H1 (cell line): ENCODE measurements at regions not wholly inside any gene's neighbourhood (a gene's known extent, or its start where the extent isn't known, plus 50 kb on each side); places are given as distances from the start of the nearest gene placed in this dataset.

ENCODE experiments used
- CTCF ChIA-PET: fragments of 300-600 bp; sonication (Branson Sonifier 250); formaldehyde crosslinking; loops from one replicate; lab custom pipeline; 2021; ENCODE audit not compliant: partially characterized antibody; lab: Charles Lee
- POLR2A ChIA-PET: fragments of 300-600 bp; sonication (Branson Sonifier 250); formaldehyde crosslinking; loops from one replicate; lab custom pipeline; 2021; ENCODE audit warnings: inconsistent platforms; ENCODE audit not compliant: partially characterized antibody; lab: Charles Lee
- DNase-seq, 2 experiments: peaks; one replicate each; pipeline versions ENCODE4 v3.0.0 to v3.0.0-alpha.2; 2010 to 2022; ENCODE audit warnings: low spot score in 2 of 2, low read depth in 1 of 2, mixed read lengths in 1 of 2
- FAIRE-seq: peaks from 2 replicates; lab custom pipeline; 2011; peaks lifted over from hg19 to GRCh38; lab: Jason Lieb, UNC
- H2AFZ ChIP-seq: 2 replicates; pipeline ENCODE4 v1.8.1; 2012; ENCODE audit warnings: low read length, inconsistent platforms
- H2AK5ac ChIP-seq: 2 replicates; pipeline ENCODE4 v1.6.1; 2013; ENCODE audit warnings: low read depth, low read length
- H2BK120ac ChIP-seq: replicated peaks from 2 replicates; pipeline ENCODE3; 2013; ENCODE audit warnings: low read depth, low read length, inconsistent platforms
- H2BK12ac ChIP-seq: 2 replicates; pipeline ENCODE4 v1.6.1; 2013; ENCODE audit warnings: low read depth, low read length
- H2BK15ac ChIP-seq: 2 replicates; pipeline ENCODE4 v1.6.1; 2013; ENCODE audit warnings: low read length
- H2BK20ac ChIP-seq: 2 replicates; pipeline ENCODE4 v1.6.1; 2013; ENCODE audit warnings: low read length
- H2BK5ac ChIP-seq: 2 replicates; pipeline ENCODE4 v1.6.1; 2013; ENCODE audit warnings: low read depth, low read length
- H3K14ac ChIP-seq: 2 replicates; pipeline ENCODE4 v1.6.1; 2013; ENCODE audit warnings: inconsistent platforms; ENCODE audit not compliant: insufficient read length
- H3K18ac ChIP-seq: 2 replicates; pipeline ENCODE4 v1.6.1; 2013; ENCODE audit warnings: low read length; ENCODE audit errors: extremely low read depth
- H3K23ac ChIP-seq: 2 replicates; pipeline ENCODE4 v1.6.1; 2013; ENCODE audit warnings: inconsistent platforms; ENCODE audit not compliant: insufficient read length
- H3K23me2 ChIP-seq: 2 replicates; pipeline ENCODE4 v1.6.1; 2013; ENCODE audit warnings: low read depth, low read length
- H3K27ac ChIP-seq: 2 replicates; pipeline ENCODE4 v1.6.1; 2011; ENCODE audit warnings: low read depth, low read length, inconsistent platforms
- H3K27me3 ChIP-seq, 4 experiments: replicated peaks in 1 of 4; 1 replicate in 1 of 4; 2 replicates in 3 of 4; pipeline versions ENCODE4 v1.6.1 to v1.8.1; 2011 to 2013; ENCODE audit warnings: low read length in 3 of 4, mild to moderate bottlenecking in 3 of 4, inconsistent platforms in 2 of 4, mixed read lengths in 2 of 4, moderate library complexity in 1 of 4; ENCODE audit not compliant: control insufficient read depth in 3 of 4, insufficient read depth in 3 of 4; ENCODE audit errors: extremely low read depth in 1 of 4
- H3K36me3 ChIP-seq, 4 experiments: 2 replicates each; pipeline versions ENCODE4 v1.6.1 to v1.8.1; 2011 to 2013; ENCODE audit warnings: mild to moderate bottlenecking in 4 of 4, low read length in 3 of 4, moderate library complexity in 2 of 4, control low read depth in 1 of 4, inconsistent platforms in 1 of 4; ENCODE audit not compliant: insufficient read depth in 4 of 4, control insufficient read depth in 2 of 4
- H3K4ac ChIP-seq: replicated peaks from 2 replicates; pipeline ENCODE3; 2013; ENCODE audit warnings: low read length, low read depth, mixed read lengths, inconsistent platforms; ENCODE audit not compliant: insufficient read length
- H3K4me1 ChIP-seq, 4 experiments: replicated peaks in 1 of 4; 1 replicate in 1 of 4; 2 replicates in 3 of 4; pipeline versions ENCODE4 v1.6.1 to v1.8.1; 2011 to 2013; ENCODE audit warnings: low read length in 3 of 4, inconsistent platforms in 2 of 4, mixed read lengths in 1 of 4; ENCODE audit not compliant: insufficient read depth in 4 of 4, control insufficient read depth in 3 of 4
- H3K4me2 ChIP-seq, 2 experiments: 2 replicates each; pipeline versions ENCODE4 v1.6.1 to v1.8.1; 2011 to 2013; ENCODE audit warnings: low read depth in 2 of 2, low read length in 2 of 2, control low read depth in 1 of 2, inconsistent platforms in 1 of 2, mild to moderate bottlenecking in 1 of 2; ENCODE audit not compliant: insufficient read depth in 1 of 2
- H3K4me3 ChIP-seq, 4 experiments: fragments of 200-600, 300-600 bp in 1 of 4; sonication (generic), shearing (Covaris generic), sonication (Bioruptor Twin) in 1 of 4; 2 replicates each; pipeline versions ENCODE4 v1.5.1 to v1.8.1; 2011 to 2016; ENCODE audit warnings: low read length in 4 of 4, low read depth in 3 of 4, control low read depth in 2 of 4, inconsistent platforms in 2 of 4, mild to moderate bottlenecking in 2 of 4, mixed read lengths in 1 of 4, moderate library complexity in 1 of 4; ENCODE audit not compliant: insufficient read depth in 2 of 4; ENCODE audit errors: extremely low read depth in 1 of 4
- H3K56ac ChIP-seq: replicated peaks from 2 replicates; pipeline ENCODE3; 2013; ENCODE audit warnings: low read depth, mild to moderate bottlenecking, mixed read lengths, low read length, inconsistent platforms; ENCODE audit not compliant: insufficient read length
- H3K79me1 ChIP-seq: 2 replicates; pipeline ENCODE4 v1.6.1; 2013; ENCODE audit warnings: low read depth, low read length, control low read depth
- H3K79me2 ChIP-seq, 2 experiments: 2 replicates each; pipeline versions ENCODE4 v1.6.1 to v1.8.1; 2012 to 2013; ENCODE audit warnings: low read length in 2 of 2, mild to moderate bottlenecking in 2 of 2, inconsistent platforms in 1 of 2; ENCODE audit not compliant: insufficient read depth in 2 of 2, control insufficient read depth in 1 of 2
- H3K9ac ChIP-seq, 4 experiments: replicated peaks in 1 of 4; 1 replicate in 1 of 4; 2 replicates in 3 of 4; pipeline versions ENCODE4 v1.6.1 to v1.8.1; 2011 to 2013; ENCODE audit warnings: low read depth in 3 of 4, low read length in 3 of 4, control low read depth in 2 of 4, mild to moderate bottlenecking in 2 of 4, moderate library complexity in 2 of 4, inconsistent platforms in 1 of 4; ENCODE audit errors: extremely low read depth in 1 of 4
- H3K9me3 ChIP-seq, 2 experiments: 2 replicates each; pipeline versions ENCODE4 v1.6.1 to v1.8.1; 2012 to 2013; ENCODE audit warnings: mild to moderate bottlenecking in 2 of 2, moderate library complexity in 2 of 2, control low read depth in 1 of 2, inconsistent platforms in 1 of 2, low read depth in 1 of 2, low read length in 1 of 2, mixed read lengths in 1 of 2; ENCODE audit not compliant: insufficient read depth in 2 of 2
- H4K20me1 ChIP-seq, 2 experiments: replicated peaks in 1 of 2; 2 replicates each; pipeline versions ENCODE3 to v1.8.1; 2011 to 2013; ENCODE audit warnings: inconsistent platforms in 2 of 2, low read length in 2 of 2, mild to moderate bottlenecking in 1 of 2; ENCODE audit not compliant: insufficient read depth in 2 of 2, control insufficient read depth in 1 of 2
- H4K5ac ChIP-seq: 2 replicates; pipeline ENCODE4 v1.6.1; 2013; ENCODE audit warnings: low read length, low read depth, mixed read lengths, inconsistent platforms; ENCODE audit not compliant: insufficient read length
- H4K8ac ChIP-seq: 2 replicates; pipeline ENCODE4 v1.8.0; 2013; ENCODE audit warnings: mild to moderate bottlenecking, moderate library complexity, low read length, inconsistent platforms; ENCODE audit not compliant: insufficient read depth; ENCODE audit errors: extremely low read depth
- H4K91ac ChIP-seq: replicated peaks from 2 replicates; pipeline ENCODE3; 2013; ENCODE audit warnings: low read length, mixed read lengths, inconsistent platforms; ENCODE audit not compliant: insufficient read length
- EZH2 ChIP-seq: fragments of 200-600 bp; sonication (generic); IDR thresholded peaks from 2 replicates; pipeline ENCODE4 v1.7.1; 2012; ENCODE audit warnings: low read depth, mild to moderate bottlenecking, moderate library complexity, low read length, inconsistent platforms; ENCODE audit not compliant: severe bottlenecking
- HDAC2 ChIP-seq, 2 experiments: fragments of 300-600 bp in 1 of 2; sonication (generic) in 1 of 2; IDR thresholded peaks; 2 replicates each; pipeline ENCODE4 v1.6.1; 2011 to 2012; ENCODE audit warnings: low read depth in 2 of 2, low read length in 2 of 2, mild to moderate bottlenecking in 2 of 2, moderate library complexity in 2 of 2, borderline replicate concordance in 1 of 2, inconsistent platforms in 1 of 2
- JUN ChIP-seq: IDR thresholded peaks from 2 replicates; pipeline ENCODE4 v1.6.1; 2011; ENCODE audit warnings: low read depth, mild to moderate bottlenecking, improper control_type of control experiment, low read length
- PHF8 ChIP-seq: fragments of 200-600 bp; sonication (generic); conservative IDR thresholded peaks from 2 replicates; pipeline ENCODE4 v1.7.1; 2012; ENCODE audit warnings: low read depth, mild to moderate bottlenecking, inconsistent platforms, low read length, moderate library complexity
- POLR2AphosphoS5 ChIP-seq: IDR thresholded peaks from 2 replicates; pipeline ENCODE4 v1.6.1; 2011; ENCODE audit warnings: low read depth, low read length
- RBBP5 ChIP-seq: IDR thresholded peaks from 2 replicates; pipeline ENCODE4 v1.7.1; 2012; ENCODE audit warnings: low read depth, mild to moderate bottlenecking, inconsistent platforms, low read length, moderate library complexity, borderline replicate concordance
- SP1 ChIP-seq: IDR thresholded peaks from 2 replicates; pipeline ENCODE4 v1.6.1; 2011; ENCODE audit warnings: low read depth, low read length
- TAF1 ChIP-seq: IDR thresholded peaks from 2 replicates; pipeline ENCODE4 v1.6.1; 2011; ENCODE audit warnings: mild to moderate bottlenecking, low read depth, low read length
- TCF12 ChIP-seq: IDR thresholded peaks from 2 replicates; pipeline ENCODE4 v1.6.1; 2011; ENCODE audit warnings: low read depth, mild to moderate bottlenecking, low read length
- YY1 ChIP-seq: IDR thresholded peaks from 2 replicates; pipeline ENCODE4 v1.6.1; 2011; ENCODE audit warnings: low read depth, mild to moderate bottlenecking, low read length
- WGBS, 2 experiments: shearing (Covaris generic) in 1 of 2; methylation state at CpG; one replicate each; pipeline versions ENCODE4 v1.1.6 to v1.1.7; 2013 to 2015; ENCODE audit warnings: low lambda C conversion rate in 2 of 2, mixed read lengths in 2 of 2, inconsistent platforms in 1 of 2, low coverage in 1 of 2, missing lambda C conversion rate in 1 of 2; ENCODE audit not compliant: insufficient replicate concordance in 2 of 2, insufficient coverage in 1 of 2, insufficient read length in 1 of 2; ENCODE audit errors: extremely low coverage in 1 of 2, missing lambda C conversion rate in 1 of 2; 5-methylcytosine and 5-hydroxymethylcytosine counted together
- TF ChIP-seq, protein P1 (sequence below): IDR thresholded peaks from 2 replicates; pipeline ENCODE4 v1.6.1; 2011; ENCODE audit warnings: low read length, improper control_type of control experiment
- TF ChIP-seq, protein P2 (sequence below): IDR thresholded peaks from 2 replicates; pipeline ENCODE4 v1.6.1; 2012; ENCODE audit warnings: inconsistent platforms

DNA sequence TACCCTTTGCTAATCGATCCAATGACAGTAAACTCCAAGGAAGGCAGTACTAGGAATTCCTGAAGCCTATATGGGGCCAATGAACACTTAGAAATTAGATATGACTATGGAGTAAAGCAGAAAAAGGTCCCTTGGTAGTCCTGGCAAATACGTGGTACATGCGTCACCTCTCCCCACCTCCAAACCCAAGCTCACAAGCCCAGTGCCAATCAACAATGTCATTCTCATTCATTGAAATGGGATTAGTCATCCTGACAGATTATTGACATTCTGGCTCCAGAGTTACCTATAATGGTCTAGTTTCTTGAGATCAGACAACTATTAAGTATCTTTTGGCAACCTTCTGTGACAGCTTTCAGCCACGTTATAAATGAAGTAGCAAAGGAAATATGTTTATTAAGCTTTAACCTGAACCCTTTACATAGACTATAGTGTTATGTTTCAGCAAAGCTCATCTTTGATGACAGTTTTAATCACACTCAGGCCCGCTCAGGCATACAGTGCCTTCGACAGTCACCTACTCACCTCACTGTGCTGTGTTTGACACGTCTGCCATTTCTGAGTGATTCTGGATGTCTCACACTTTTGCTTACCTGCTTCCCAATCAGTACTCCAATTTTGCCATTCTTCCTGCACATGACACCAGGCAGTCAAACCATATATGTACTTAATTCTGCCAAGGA lies 69.6 kb upstream of the ADO start:
- Histone ChIP-seq H2BK20ac (no peak overlapping the region), H3K4me3 (no peak overlapping the region), H2BK12ac (no peak overlapping the region), H2AK5ac (no peak overlapping the region), H4K5ac (no peak overlapping the region), H3K79me1 (no peaks in the 10 kb centered on the region), H2BK5ac (no peak overlapping the region), H3K23me2 (no peaks in the 10 kb centered on the region), H3K4me2 (no peak overlapping the region), H3K27me3 (no peaks in the 10 kb centered on the region), H3K9ac (no peak overlapping the region), H3K4ac (no peak overlapping the region), H3K23ac (no peak overlapping the region), H2BK15ac (no peak overlapping the region), H3K27ac (no peak overlapping the region), H3K9me3 (no peaks in the 10 kb centered on the region), H3K18ac (no peak overlapping the region), H3K79me2 (no peaks in the 10 kb centered on the region), H2BK120ac (no peak overlapping the region), H4K20me1 (no peaks in the 10 kb centered on the region), H3K14ac (no peak overlapping the region), H2AFZ (no peak overlapping the region), H3K36me3 (no peaks in the 10 kb centered on the region), H4K8ac (no peak overlapping the region), H3K56ac (no peak overlapping the region), H3K4me1 (no peaks in the 10 kb centered on the region), H4K91ac (no peak overlapping the region)
- ChIA-PET POLR2A (no interaction called here), CTCF (interaction anchor here (1.5 kb wide), 1 partner anchor 10 kb away, joined by 4 read pairs; no protein-coding TSS in a partner anchor)
- WGBS, 2 experiments = 92% methylated on average over 7 of the region's 7 CpGs; no CpG with 5 or more reads in 1 of the 2 experiments
- FAIRE-seq (no peak), DNase-seq (no peak)
- TF ChIP-seq TAF1 (no peak), YY1 (no peak), JUN (no peak), RBBP5 (no peak), EZH2 (no peak), PHF8 (no peak), TCF12 (no peak), SP1 (no peak), POLR2AphosphoS5 (no peak), HDAC2 (IDR thresholded peaks at IDR 0.05; ENCODE audit: borderline replicate concordance in 1 of 2, low read depth in 2 of 2, low read length in 2 of 2) (no peak)
- TF ChIP-seq, protein P1, sequence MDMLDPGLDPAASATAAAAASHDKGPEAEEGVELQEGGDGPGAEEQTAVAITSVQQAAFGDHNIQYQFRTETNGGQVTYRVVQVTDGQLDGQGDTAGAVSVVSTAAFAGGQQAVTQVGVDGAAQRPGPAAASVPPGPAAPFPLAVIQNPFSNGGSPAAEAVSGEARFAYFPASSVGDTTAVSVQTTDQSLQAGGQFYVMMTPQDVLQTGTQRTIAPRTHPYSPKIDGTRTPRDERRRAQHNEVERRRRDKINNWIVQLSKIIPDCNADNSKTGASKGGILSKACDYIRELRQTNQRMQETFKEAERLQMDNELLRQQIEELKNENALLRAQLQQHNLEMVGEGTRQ = no peak
- TF ChIP-seq, protein P2, sequence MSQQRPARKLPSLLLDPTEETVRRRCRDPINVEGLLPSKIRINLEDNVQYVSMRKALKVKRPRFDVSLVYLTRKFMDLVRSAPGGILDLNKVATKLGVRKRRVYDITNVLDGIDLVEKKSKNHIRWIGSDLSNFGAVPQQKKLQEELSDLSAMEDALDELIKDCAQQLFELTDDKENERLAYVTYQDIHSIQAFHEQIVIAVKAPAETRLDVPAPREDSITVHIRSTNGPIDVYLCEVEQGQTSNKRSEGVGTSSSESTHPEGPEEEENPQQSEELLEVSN = no peak
